Karpas-422 (cell line): ENCODE measurements at regions not wholly inside any gene's neighbourhood (a gene's known extent, or its start where the extent isn't known, plus 50 kb on each side); places are given as distances from the start of the nearest gene placed in this dataset.

Experiments
- DNase-seq: peaks from one replicate; pipeline ENCODE4 v3.0.0-alpha.2; 2015
- H2AFZ ChIP-seq: fragments of 200-600 bp; sonication (generic); 2 replicates; pipeline ENCODE4 v1.6.1; 2014; ENCODE audit warnings: antibody characterized with exemption, low read length, mixed read lengths
- H3K27ac ChIP-seq: fragments of 200-600 bp; sonication (generic); 2 replicates; pipeline ENCODE4 v1.5.1; 2014; ENCODE audit warnings: mild to moderate bottlenecking, low read length, moderate library complexity
- H3K27me3 ChIP-seq: fragments of 200-600 bp; sonication (generic); 2 replicates; pipeline ENCODE4 v1.6.1; 2014; ENCODE audit warnings: low read length, mixed read lengths
- H3K36me3 ChIP-seq: fragments of 200-600 bp; sonication (generic); 2 replicates; pipeline ENCODE4 v1.6.1; 2014; ENCODE audit warnings: low read length, mixed read lengths; ENCODE audit not compliant: insufficient read depth
- H3K4me1 ChIP-seq: fragments of 200-600 bp; sonication (generic); 2 replicates; pipeline ENCODE4 v1.6.1; 2014; ENCODE audit warnings: mild to moderate bottlenecking, low read length, mixed read lengths
- H3K4me2 ChIP-seq: fragments of 200-600 bp; sonication (generic); 2 replicates; pipeline ENCODE4 v1.6.1; 2014; ENCODE audit warnings: low read length, low read depth, mild to moderate bottlenecking; ENCODE audit not compliant: poor library complexity, severe bottlenecking
- H3K4me3 ChIP-seq: fragments of 200-600 bp; sonication (generic); 2 replicates; pipeline ENCODE4 v1.5.1; 2014; ENCODE audit warnings: mild to moderate bottlenecking, antibody characterized with exemption, low read length, mixed read lengths
- H3K79me2 ChIP-seq: fragments of 200-600 bp; sonication (generic); 2 replicates; pipeline ENCODE4 v1.6.1; 2014; ENCODE audit warnings: mild to moderate bottlenecking, low read length, mixed read lengths
- H3K9ac ChIP-seq: fragments of 200-600 bp; sonication (generic); 2 replicates; pipeline ENCODE4 v1.6.0; 2014; ENCODE audit warnings: low read length
- H3K9me2 ChIP-seq: fragments of 200-600 bp; sonication (generic), shearing (Covaris generic); replicated peaks from 2 replicates; pipeline ENCODE4 v1.6.0; 2014; ENCODE audit warnings: mild to moderate bottlenecking, low read length, moderate library complexity; ENCODE audit not compliant: insufficient read depth
- H3K9me3 ChIP-seq: fragments of 300-700, 200-600 bp; sonication (generic); 2 replicates; pipeline ENCODE4 v1.6.1; 2014; ENCODE audit warnings: low read length, mixed read lengths
- H4K20me1 ChIP-seq: fragments of 200-600 bp; sonication (generic); 2 replicates; pipeline ENCODE4 v1.6.1; 2014; ENCODE audit warnings: mild to moderate bottlenecking, antibody characterized with exemption, low read length, low read depth; ENCODE audit not compliant: insufficient read depth

DNA sequence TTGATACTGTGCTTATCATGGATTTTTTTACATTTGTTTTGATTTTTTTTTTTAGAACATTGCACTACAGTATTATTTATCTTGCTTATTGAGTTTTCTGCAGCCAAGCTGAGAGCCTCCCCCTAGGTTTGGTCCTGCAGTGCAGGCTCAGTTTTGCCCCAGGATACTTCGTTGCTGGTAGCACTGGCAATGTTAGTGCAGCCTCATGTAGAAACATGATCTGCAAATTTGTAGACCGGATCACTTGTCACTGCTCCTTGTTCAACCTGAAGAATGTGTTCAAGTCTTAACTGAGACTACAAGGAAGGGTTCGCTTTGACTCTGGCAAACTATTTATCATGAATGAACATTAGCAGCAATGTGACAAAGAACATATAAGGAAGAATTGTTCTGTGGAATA, 377.2 kb upstream of the PDE3A start:
- Histone ChIP-seq H3K4me2 (no peak overlapping the region), H3K9me3 (0 out of 2 replicates have a peak, but pooled peaks cover 3% of the 10 kb centered on the region), H3K9ac (no peak overlapping the region), H4K20me1 (no peaks in the 10 kb centered on the region), H3K27ac (no peak overlapping the region), H2AFZ (no peak overlapping the region), H3K4me3 (no peak overlapping the region), H3K4me1 (no peaks in the 10 kb centered on the region), H3K79me2 (no peaks in the 10 kb centered on the region), H3K9me2 (no peaks in the 10 kb centered on the region), H3K36me3 (no peaks in the 10 kb centered on the region), H3K27me3 (no peaks in the 10 kb centered on the region)
- no peak for DNase-seq

DNA sequence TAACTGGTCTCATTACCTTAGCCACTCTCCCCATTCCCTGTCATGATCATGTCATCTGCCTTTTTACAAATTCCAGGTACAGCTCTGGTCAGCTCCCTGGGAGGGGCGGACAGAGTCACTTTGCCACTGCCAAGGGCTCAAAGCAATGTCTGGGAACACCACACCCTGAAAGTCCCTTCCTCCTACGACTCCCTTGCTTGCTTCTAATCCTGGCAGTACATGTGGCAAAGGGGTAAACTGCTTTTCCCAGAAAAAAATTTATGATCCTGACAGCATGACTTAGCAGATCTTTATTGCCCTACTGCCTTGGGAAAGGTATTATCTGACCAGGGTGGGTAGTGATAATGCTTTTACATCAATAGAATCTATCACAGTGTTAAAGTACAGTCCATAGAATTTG, 376.0 kb upstream of the PDE3A start:
- Histone ChIP-seq H3K79me2 (no peaks in the 10 kb centered on the region), H3K27ac (no peak overlapping the region), H3K36me3 (no peaks in the 10 kb centered on the region), H4K20me1 (no peaks in the 10 kb centered on the region), H3K9ac (no peak overlapping the region), H3K4me3 (no peak overlapping the region), H3K9me3 (0 out of 2 replicates have a peak, but pooled peaks cover 3% of the 10 kb centered on the region), H2AFZ (no peak overlapping the region), H3K4me2 (no peak overlapping the region), H3K9me2 (no peaks in the 10 kb centered on the region), H3K4me1 (no peaks in the 10 kb centered on the region), H3K27me3 (no peaks in the 10 kb centered on the region)
- DNase-seq, result no peak

DNA sequence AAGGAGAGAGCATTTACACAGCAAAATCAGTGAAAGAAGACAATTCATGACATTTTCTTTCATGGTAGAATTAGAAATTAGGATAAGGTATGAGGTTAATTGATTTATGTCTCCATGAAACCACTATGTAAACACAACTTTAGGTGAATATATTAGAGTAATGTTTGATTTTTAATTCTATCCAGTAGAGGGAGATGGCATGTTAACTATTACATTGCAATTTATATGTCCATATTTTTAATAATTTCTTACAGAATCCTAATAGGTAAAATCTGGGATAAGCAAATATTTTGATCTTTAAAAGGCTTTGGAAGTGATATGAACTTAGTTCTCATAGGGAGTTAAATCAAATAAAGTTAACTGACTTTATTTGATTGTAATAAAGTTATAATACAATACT, 373.4 kb upstream of the PDE3A start:
- Histone ChIP-seq H4K20me1 (no peaks in the 10 kb centered on the region), H3K79me2 (no peaks in the 10 kb centered on the region), H3K27ac (no peak overlapping the region), H3K9ac (no peak overlapping the region), H3K4me1 (no peaks in the 10 kb centered on the region), H3K27me3 (no peaks in the 10 kb centered on the region), H3K4me2 (no peak overlapping the region), H3K9me2 (no peaks in the 10 kb centered on the region), H3K9me3 (0 out of 2 replicates have a peak, but pooled peaks cover 3% of the 10 kb centered on the region), H3K4me3 (no peak overlapping the region), H3K36me3 (no peaks in the 10 kb centered on the region), H2AFZ (no peak overlapping the region)
- DNase-seq, result no peak

DNA sequence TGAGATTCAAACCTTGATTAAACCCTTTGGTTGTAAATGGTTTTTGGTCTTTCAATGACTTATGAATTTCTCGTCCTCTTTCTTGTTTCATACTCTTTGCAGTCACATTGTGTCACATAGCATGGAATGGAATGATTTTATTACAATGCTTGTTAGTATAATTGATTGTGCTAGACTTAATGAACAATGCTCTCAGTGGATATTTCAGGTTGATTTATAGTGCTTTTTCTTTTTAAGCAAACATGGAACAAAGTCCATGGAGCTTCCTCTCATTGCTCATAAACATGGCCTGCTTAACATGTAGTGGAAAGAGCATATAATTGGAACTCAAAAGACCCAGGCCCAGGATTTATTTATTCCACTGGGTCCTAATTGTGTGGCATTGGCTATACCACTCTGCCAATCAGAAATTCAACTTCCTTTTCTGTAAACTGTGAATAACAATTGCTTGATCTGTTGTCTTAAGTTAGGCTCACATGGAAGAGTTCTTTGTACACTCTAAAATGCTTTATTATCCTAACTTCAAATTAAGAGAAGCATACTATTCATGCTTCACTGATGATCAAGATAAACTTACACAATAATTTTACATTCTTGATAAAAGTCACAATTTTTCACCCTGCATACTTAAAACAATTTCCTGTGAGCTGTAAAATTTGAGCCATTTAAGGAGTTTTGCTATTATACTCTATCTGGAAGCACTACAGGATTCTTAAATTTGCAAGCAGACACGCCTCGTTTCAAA, 370.5 kb upstream of the PDE3A start:
- no peak for DNase-seq
- no peaks in the 10 kb centered on the region for H3K36me3 ChIP-seq
- H3K4me2 ChIP-seq, result no peak overlapping the region
- H3K79me2 ChIP-seq, result no peaks in the 10 kb centered on the region
- no peaks in the 10 kb centered on the region for H4K20me1 ChIP-seq
- H3K4me3 ChIP-seq, result no peak overlapping the region
- H3K27ac ChIP-seq, result no peak overlapping the region
- H3K4me1 ChIP-seq, result no peaks in the 10 kb centered on the region
- H3K9me3 ChIP-seq, result peaks cover 8% of the 10 kb centered on the region; the same call in 1 of the 2 replicates
- no peaks in the 10 kb centered on the region for H3K9me2 ChIP-seq
- no peak overlapping the region for H3K9ac ChIP-seq
- H3K27me3 ChIP-seq, result no peaks in the 10 kb centered on the region
- H2AFZ ChIP-seq, result no peak overlapping the region

DNA sequence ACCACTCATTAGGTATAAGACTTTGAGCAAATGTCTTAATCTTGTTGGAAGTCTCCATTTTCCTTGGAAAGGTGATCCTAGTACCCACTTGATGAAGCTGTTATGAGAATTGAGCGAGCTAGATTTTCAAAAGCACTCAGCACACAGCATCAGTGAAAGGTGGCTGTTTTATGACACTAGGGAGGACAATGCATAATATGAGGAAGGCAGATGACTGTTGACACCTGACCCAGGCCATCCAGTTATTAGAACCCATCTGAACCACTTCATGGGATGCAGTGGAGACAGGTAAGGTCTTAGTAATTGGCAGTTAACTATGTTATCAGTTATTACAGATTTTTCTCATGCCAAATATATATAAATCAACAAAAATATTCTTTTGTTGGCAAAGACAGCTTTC, 369.9 kb upstream of the PDE3A start:
- Histone ChIP-seq H3K9ac (no peak overlapping the region), H3K27ac (no peak overlapping the region), H3K4me1 (no peaks in the 10 kb centered on the region), H3K9me2 (no peaks in the 10 kb centered on the region), H3K4me3 (no peak overlapping the region), H3K9me3 (peaks cover 7% of the 10 kb centered on the region; the same call in 1 of the 2 replicates), H3K4me2 (no peak overlapping the region), H3K36me3 (no peaks in the 10 kb centered on the region), H3K79me2 (no peaks in the 10 kb centered on the region), H2AFZ (no peak overlapping the region), H3K27me3 (no peaks in the 10 kb centered on the region), H4K20me1 (no peaks in the 10 kb centered on the region)
- DNase-seq, result no peak

DNA sequence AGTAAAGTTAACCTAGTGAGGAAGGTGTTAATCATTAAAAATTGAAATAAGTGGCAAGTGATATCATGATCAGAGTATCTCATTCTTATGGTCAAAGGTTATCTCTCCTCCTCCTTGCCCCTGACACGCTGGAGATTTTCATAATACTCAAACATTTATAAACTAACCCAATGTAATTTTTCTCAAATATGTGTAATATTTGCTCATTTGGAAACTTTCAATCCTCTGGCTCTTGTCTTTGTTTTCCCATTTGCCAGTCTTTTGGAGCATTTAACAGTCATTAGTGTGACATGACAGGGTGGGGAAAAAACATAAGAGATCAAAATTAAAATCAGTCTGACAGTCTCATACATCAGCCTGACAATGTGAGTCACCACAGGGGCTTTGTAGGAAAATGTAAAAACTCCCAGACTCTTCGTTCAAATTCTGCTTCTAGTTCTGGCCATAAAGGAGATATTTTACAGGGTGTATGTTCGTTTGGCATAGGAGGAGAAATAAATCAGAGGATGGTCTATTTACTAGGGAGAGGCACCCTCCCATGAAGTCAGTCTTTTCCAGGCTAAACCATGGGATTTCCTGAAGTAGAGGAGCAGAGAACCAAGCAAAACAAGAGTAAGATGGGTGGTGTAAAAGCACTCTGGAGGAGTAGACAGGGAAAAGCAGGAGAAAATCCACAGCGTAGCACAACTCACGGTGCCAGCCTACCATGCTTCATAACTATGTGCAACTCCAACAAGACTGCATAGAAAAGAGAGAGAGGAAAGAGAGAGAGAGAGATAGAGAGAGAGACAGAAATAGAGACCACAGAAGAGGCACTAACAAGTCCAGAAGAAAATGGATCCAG, 369.2 kb upstream of the PDE3A start:
- H3K27ac ChIP-seq, result no peak overlapping the region
- no peak overlapping the region for H3K4me3 ChIP-seq
- no peaks in the 10 kb centered on the region for H3K79me2 ChIP-seq
- no peak overlapping the region for H2AFZ ChIP-seq
- no peak for DNase-seq
- no peaks in the 10 kb centered on the region for H3K9me2 ChIP-seq
- H3K27me3 ChIP-seq, result no peaks in the 10 kb centered on the region
- no peaks in the 10 kb centered on the region for H4K20me1 ChIP-seq
- no peak overlapping the region for H3K9ac ChIP-seq
- H3K4me1 ChIP-seq, result no peaks in the 10 kb centered on the region
- peaks cover 5% of the 10 kb centered on the region; the same call in 1 of the 2 replicates for H3K9me3 ChIP-seq
- H3K36me3 ChIP-seq, result no peaks in the 10 kb centered on the region
- H3K4me2 ChIP-seq, result no peak overlapping the region

DNA sequence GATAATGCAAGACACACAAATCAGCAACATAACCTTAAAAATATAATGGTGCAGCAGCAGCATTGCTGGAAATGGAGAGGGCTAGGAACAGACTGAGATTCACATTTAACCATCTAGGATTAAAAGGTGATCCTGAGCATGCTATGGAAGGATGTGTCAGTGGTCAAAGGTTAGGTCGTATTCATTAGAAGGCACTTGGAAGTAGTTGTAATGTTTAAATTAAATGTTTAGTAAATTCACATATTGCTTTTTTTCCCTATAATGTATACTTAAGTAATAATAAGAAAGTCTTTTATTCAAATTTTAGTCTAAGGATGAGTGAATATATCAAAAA, 368.6 kb upstream of the PDE3A start:
- Histone ChIP-seq H3K36me3 (no peaks in the 10 kb centered on the region), H3K27me3 (no peaks in the 10 kb centered on the region), H3K4me2 (no peak overlapping the region), H3K9me2 (no peaks in the 10 kb centered on the region), H3K9ac (no peak overlapping the region), H3K4me1 (no peaks in the 10 kb centered on the region), H4K20me1 (no peaks in the 10 kb centered on the region), H3K27ac (no peak overlapping the region), H2AFZ (no peak overlapping the region), H3K4me3 (no peak overlapping the region), H3K79me2 (no peaks in the 10 kb centered on the region), H3K9me3 (peaks cover 5% of the 10 kb centered on the region; the same call in 1 of the 2 replicates)
- DNase-seq, result no peak

DNA sequence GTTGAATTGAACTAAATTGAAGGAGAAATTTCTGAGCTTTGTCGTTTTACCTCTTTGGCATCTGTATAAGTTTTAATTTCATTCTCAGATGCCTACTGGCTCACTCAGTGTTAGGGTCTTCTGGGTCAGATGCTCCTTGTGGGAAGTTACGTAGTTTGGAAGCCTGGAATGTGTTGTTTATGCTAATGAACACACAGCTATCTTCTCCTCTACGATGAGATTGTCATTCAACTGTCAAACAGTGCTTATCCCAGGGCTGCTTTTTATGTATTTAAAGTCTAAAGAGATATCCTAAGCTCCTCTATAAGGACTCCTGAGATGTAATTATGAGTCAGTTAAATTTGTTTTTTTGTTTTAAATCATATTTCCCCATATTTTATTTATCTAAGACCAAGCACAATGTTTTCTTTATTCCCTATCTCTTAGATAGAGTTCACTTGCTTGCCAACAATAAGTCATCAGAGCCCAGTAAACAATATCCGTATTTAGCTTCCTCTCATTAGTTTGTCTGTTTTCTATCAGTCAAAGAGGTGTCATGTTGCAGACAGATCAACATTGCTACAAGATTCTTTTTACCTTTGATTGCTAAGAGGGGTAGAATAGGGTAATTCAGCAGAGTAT, 368.0 kb upstream of the PDE3A start:
- Histone ChIP-seq H3K27ac (no peak overlapping the region), H3K9ac (no peak overlapping the region), H3K4me1 (no peaks in the 10 kb centered on the region), H4K20me1 (no peaks in the 10 kb centered on the region), H3K79me2 (no peaks in the 10 kb centered on the region), H3K9me3 (peaks cover 5% of the 10 kb centered on the region; the same call in 1 of the 2 replicates), H3K9me2 (no peaks in the 10 kb centered on the region), H3K36me3 (no peaks in the 10 kb centered on the region), H3K4me3 (no peak overlapping the region), H2AFZ (no peak overlapping the region), H3K4me2 (no peak overlapping the region), H3K27me3 (no peaks in the 10 kb centered on the region)
- DNase-seq, result no peak
